HG02610 (cell line): ENCODE measurements at regions not wholly inside any gene's neighbourhood (a gene's known extent, or its start where the extent isn't known, plus 50 kb on each side); places are given as distances from the start of the nearest gene placed in this dataset.

Source experiments
- ATAC-seq: cut with Tn5 transposase; IDR thresholded peaks from one replicate; pipeline ENCODE4 v1.9.1; 2021; ENCODE audit warnings: mild to moderate bottlenecking, moderate library complexity; ENCODE audit not compliant: unreplicated experiment

- ATAC-seq = no peak
Observed at GRCh38 chr3:27593173-27593572, 109.0 kb upstream of the SLC4A7 start.

GRCh38 chr3:27591312-27592210 is 107.4 kb upstream of the SLC4A7 start:
- peak; percentile 23 for ATAC-seq

- ATAC-seq = peak; percentile 67
Observed at GRCh38 chr3:27590437-27591298, 106.5 kb upstream of the SLC4A7 start.

GRCh38 chr3:27589795-27590194 is 105.6 kb upstream of the SLC4A7 start:
- no peak for ATAC-seq

GRCh38 chr3:27585429-27585828 is 101.2 kb upstream of the SLC4A7 start:
- no peak for ATAC-seq

GRCh38 chr3:27584874-27585273 is 100.7 kb upstream of the SLC4A7 start:
- ATAC-seq = no peak

GRCh38 chr3:27581852-27582251 is 97.7 kb upstream of the SLC4A7 start:
- ATAC-seq = no peak

- ATAC-seq = no peak
Observed at GRCh38 chr3:27578032-27578431, 93.8 kb upstream of the SLC4A7 start.

GRCh38 chr3:27577504-27577903 is 93.3 kb upstream of the SLC4A7 start:
- no peak for ATAC-seq

GRCh38 chr3:27576171-27576570 is 92.0 kb upstream of the SLC4A7 start:
- no peak for ATAC-seq

- no peak for ATAC-seq
Observed at GRCh38 chr3:27575499-27575898, 91.3 kb upstream of the SLC4A7 start.

- ATAC-seq = no peak
Observed at GRCh38 chr3:27574438-27574795, 90.2 kb upstream of the SLC4A7 start.

- no peak for ATAC-seq
Observed at GRCh38 chr3:27573780-27574437, 89.7 kb upstream of the SLC4A7 start.

GRCh38 chr3:27573138-27573537 is 89.0 kb upstream of the SLC4A7 start:
- ATAC-seq = no peak

GRCh38 chr3:27571345-27571744 is 87.2 kb upstream of the SLC4A7 start:
- ATAC-seq = no peak

- no peak for ATAC-seq
Observed at GRCh38 chr3:27570421-27571106, 86.4 kb upstream of the SLC4A7 start.

- no peak for ATAC-seq
Observed at GRCh38 chr3:27568393-27568792, 84.2 kb upstream of the SLC4A7 start.

GRCh38 chr3:27567251-27567650 is 83.1 kb upstream of the SLC4A7 start:
- no peak for ATAC-seq

GRCh38 chr3:27565201-27565852 is 81.1 kb upstream of the SLC4A7 start:
- no peak for ATAC-seq

- ATAC-seq = no peak
Observed at GRCh38 chr3:27561576-27561975, 77.4 kb upstream of the SLC4A7 start.
